IMR-90 (cell line): ENCODE measurements at regions not wholly inside any gene's neighbourhood (a gene's known extent, or its start where the extent isn't known, plus 50 kb on each side); places are given as distances from the start of the nearest gene placed in this dataset.

Experiments
- POLR2A ChIP-seq: IDR thresholded peaks from 2 replicates; pipeline ENCODE4 v1.6.1; 2012; ENCODE audit warnings: mild to moderate bottlenecking, low read depth, low read length
- TF ChIP-seq, protein P1 (sequence below): conservative IDR thresholded peaks from 2 replicates; pipeline ENCODE4 v1.5.1; 2012; ENCODE audit warnings: mild to moderate bottlenecking, low read depth, low read length, improper control_type of control experiment

- TF ChIP-seq, protein P1, sequence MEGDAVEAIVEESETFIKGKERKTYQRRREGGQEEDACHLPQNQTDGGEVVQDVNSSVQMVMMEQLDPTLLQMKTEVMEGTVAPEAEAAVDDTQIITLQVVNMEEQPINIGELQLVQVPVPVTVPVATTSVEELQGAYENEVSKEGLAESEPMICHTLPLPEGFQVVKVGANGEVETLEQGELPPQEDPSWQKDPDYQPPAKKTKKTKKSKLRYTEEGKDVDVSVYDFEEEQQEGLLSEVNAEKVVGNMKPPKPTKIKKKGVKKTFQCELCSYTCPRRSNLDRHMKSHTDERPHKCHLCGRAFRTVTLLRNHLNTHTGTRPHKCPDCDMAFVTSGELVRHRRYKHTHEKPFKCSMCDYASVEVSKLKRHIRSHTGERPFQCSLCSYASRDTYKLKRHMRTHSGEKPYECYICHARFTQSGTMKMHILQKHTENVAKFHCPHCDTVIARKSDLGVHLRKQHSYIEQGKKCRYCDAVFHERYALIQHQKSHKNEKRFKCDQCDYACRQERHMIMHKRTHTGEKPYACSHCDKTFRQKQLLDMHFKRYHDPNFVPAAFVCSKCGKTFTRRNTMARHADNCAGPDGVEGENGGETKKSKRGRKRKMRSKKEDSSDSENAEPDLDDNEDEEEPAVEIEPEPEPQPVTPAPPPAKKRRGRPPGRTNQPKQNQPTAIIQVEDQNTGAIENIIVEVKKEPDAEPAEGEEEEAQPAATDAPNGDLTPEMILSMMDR: no peak
- TF ChIP-seq POLR2A: no peak
Observed at GRCh38 chr7:13414661-13415107, 574.8 kb downstream of the ETV1 start.
